ENCODE measurements at regions not wholly inside any gene's neighbourhood (a gene's known extent, or its start where the extent isn't known, plus 50 kb on each side); places are given as distances from the start of the nearest gene placed in this dataset.

DNA sequence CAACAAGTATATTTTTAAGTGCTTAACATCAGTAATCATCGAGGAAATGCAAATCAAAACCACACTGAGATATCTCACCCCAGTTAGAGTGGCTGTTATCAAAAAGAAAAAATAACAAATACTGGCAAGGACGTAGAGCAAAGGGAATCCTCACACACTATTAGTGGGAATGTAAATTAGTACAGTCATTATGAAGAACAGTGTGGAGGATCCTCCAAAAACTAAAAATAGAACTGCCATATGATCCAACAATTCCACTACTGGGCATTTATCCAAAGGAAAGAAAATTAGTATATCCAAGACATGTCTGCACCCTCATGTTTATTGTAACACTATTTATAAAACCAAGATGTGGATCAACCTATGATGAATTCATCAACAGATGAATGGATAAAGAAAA, 149.0 kb upstream of the PWP1 start:
- FAIRE-seq (no peak), ATAC-seq (no peak), DNase-seq (ENCODE audit: extremely low read depth in 1 of 4, low spot score in 3 of 4) (no peak)
- Histone ChIP-seq H3K9ac (ENCODE audit: insufficient read depth in 1 of 2, low read depth in 2 of 2, low read length in 2 of 2) (no peak overlapping the region), H3K9me3 (replicated peaks; ENCODE audit: control insufficient read depth, insufficient read depth, low read depth, low read length) (no peaks in the 10 kb centered on the region), H3K4me2 (ENCODE audit: insufficient read depth, low read length) (no peak overlapping the region), H3K27me3 (ENCODE audit: control insufficient read depth in 2 of 2, insufficient read depth in 2 of 2, low read length in 2 of 2) (no peaks in the 10 kb centered on the region), H3K9me1 (ENCODE audit: control insufficient read depth, insufficient read depth, low read length) (no peaks in the 10 kb centered on the region), H3K79me2 (ENCODE audit: control insufficient read depth, insufficient read depth, low read length) (no peaks in the 10 kb centered on the region), H3K27ac (ENCODE audit: extremely low read depth, low read depth, low read length) (no peak overlapping the region), H4K20me1 (replicated peaks; ENCODE audit: control insufficient read depth, insufficient read depth, low read length) (no peaks in the 10 kb centered on the region), H2AFZ (ENCODE audit: low read depth, low read length) (no peak overlapping the region), H3K36me3 (ENCODE audit: control insufficient read depth, insufficient read depth, low read length) (no peaks in the 10 kb centered on the region), H3K4me3 (no peak overlapping the region), H3K4me1 (replicated peaks in 1 of 2; ENCODE audit: control insufficient read depth in 2 of 2, insufficient read depth in 2 of 2, low read length in 2 of 2) (no peaks in the 10 kb centered on the region)
- ChIA-PET CTCF (ENCODE audit: low intra/inter-chr PET ratio) (no interaction called here), POLR2A (no interaction called here)
- 3% methylated on average over 2 of the region's 2 CpGs for WGBS (ENCODE audit: insufficient coverage, low coverage, missing lambda C conversion rate)
- TF ChIP-seq ZNF589 (CRISPR knock-in tag; IDR thresholded peaks at IDR 0.05; ENCODE audit: low read depth) (no peak), ZC3H8 (IDR thresholded peaks at IDR 0.05) (no peak), PYGO2 (tag; IDR thresholded peaks at IDR 0.05) (no peak), CBFB (CRISPR knock-in tag; IDR thresholded peaks at IDR 0.05) (no peak), JUND (IDR thresholded peaks at IDR 0.05; ENCODE audit: borderline replicate concordance, low read depth, low read length) (no peak), JUND (tag; IDR thresholded peaks at IDR 0.05; ENCODE audit: borderline replicate concordance, low read depth, low read length) (no peak), ZNF232 (CRISPR knock-in tag; IDR thresholded peaks at IDR 0.05) (no peak), CREM (IDR thresholded peaks at IDR 0.05; ENCODE audit: low read depth) (no peak)
- in situ Hi-C loops (cut with MboI): no loop called here
- no TSS peak for BruUV-seq (replicated peaks)
- intact Hi-C loops (cut with micrococcal nuclease): no loop called here
